ENCODE measurements at regions not wholly inside any gene's neighbourhood (a gene's known extent, or its start where the extent isn't known, plus 50 kb on each side); places are given as distances from the start of the nearest gene placed in this dataset.

GRCh38 chr17:63349478-63350000, 96.6 kb downstream of the CYB561 start:
- no peak for DNase-seq

- no peak for DNase-seq
Observed at GRCh38 chr17:63350364-63350763, 95.7 kb downstream of the CYB561 start.

GRCh38 chr17:63354256-63354655, 91.8 kb downstream of the CYB561 start:
- DNase-seq = no peak

GRCh38 chr17:63356337-63356757, 89.8 kb downstream of the CYB561 start:
- DNase-seq = no peak

- DNase-seq = no peak
Observed at GRCh38 chr17:63358111-63358839, 87.8 kb downstream of the CYB561 start.

- no peak for DNase-seq
Observed at GRCh38 chr17:63358956-63359355, 87.2 kb downstream of the CYB561 start.

- no peak for DNase-seq
Observed at GRCh38 chr17:63361182-63361581, 84.9 kb downstream of the CYB561 start.

GRCh38 chr17:63362115-63362514, 84.0 kb downstream of the CYB561 start:
- no peak for DNase-seq

GRCh38 chr17:63364387-63364786, 81.7 kb downstream of the CYB561 start:
- DNase-seq = no peak

- no peak for DNase-seq
Observed at GRCh38 chr17:63364944-63365343, 81.2 kb downstream of the CYB561 start.

GRCh38 chr17:63365366-63366240, 80.5 kb downstream of the CYB561 start:
- DNase-seq = no peak

- DNase-seq = no peak
Observed at GRCh38 chr17:63366241-63366566, 79.9 kb downstream of the CYB561 start.

- no peak for DNase-seq
Observed at GRCh38 chr17:63369233-63369632, 76.9 kb downstream of the CYB561 start.

- no peak for DNase-seq
Observed at GRCh38 chr17:63370696-63371095, 75.4 kb downstream of the CYB561 start.

- DNase-seq = no peak
Observed at GRCh38 chr17:63376949-63377348, 69.2 kb downstream of the CYB561 start.

GRCh38 chr17:63378411-63379375, 67.4 kb downstream of the CYB561 start:
- no peak for DNase-seq

- DNase-seq = no peak
Observed at GRCh38 chr17:63379636-63380035, 66.5 kb downstream of the CYB561 start.

GRCh38 chr17:63381101-63381729, 64.9 kb downstream of the CYB561 start:
- DNase-seq = no peak

GRCh38 chr17:63382136-63382535, 64.0 kb downstream of the CYB561 start:
- DNase-seq = no peak
